Naive B cell (primary cell): ENCODE measurements at regions not wholly inside any gene's neighbourhood (a gene's known extent, or its start where the extent isn't known, plus 50 kb on each side); places are given as distances from the start of the nearest gene placed in this dataset.
"Not testable (repeated sequence)": the region's sequence is repeated elsewhere in the genome, so short reads cannot be mapped to it uniquely, and the experiment has no call there.

Experiments
- ATAC-seq, 2 donors: fragments of 150-1000 bp; cut with Tn5 transposase; 2 replicates each; pipeline ENCODE4 v1.10.0; 2021; ENCODE audit warnings: low read depth in 2 of 2, mild to moderate bottlenecking in 2 of 2, moderate library complexity in 2 of 2
- DNase-seq: peaks from one replicate; pipeline ENCODE4 v3.0.0; 2022
- H3K27ac Mint-ChIP-seq, 6 donors: one replicate each; pipeline ENCODE4 v1.8.0; 2020 to 2022; ENCODE audit warnings: mild to moderate bottlenecking in 6 of 6, mixed read lengths in 6 of 6, moderate library complexity in 5 of 6, inconsistent platforms in 2 of 6
- H3K27me3 Mint-ChIP-seq, 3 donors: one replicate each; pipeline ENCODE4 v1.8.0; 2021 to 2022; ENCODE audit warnings: mixed read lengths in 3 of 3, mild to moderate bottlenecking in 1 of 3
- H3K36me3 Mint-ChIP-seq, 2 donors: one replicate each; pipeline ENCODE4 v1.8.0; 2020 to 2022; ENCODE audit warnings: mixed read lengths in 2 of 2, inconsistent platforms in 1 of 2, mild to moderate bottlenecking in 1 of 2
- H3K4me1 Mint-ChIP-seq, 3 donors: one replicate each; pipeline ENCODE4 v1.8.0; 2020 to 2022; ENCODE audit warnings: mixed read lengths in 3 of 3, inconsistent platforms in 1 of 3, mild to moderate bottlenecking in 1 of 3, moderate library complexity in 1 of 3
- H3K4me3 Mint-ChIP-seq, 8 donors: one replicate each; pipeline ENCODE4 v1.8.0; 2020 to 2022; ENCODE audit warnings: mild to moderate bottlenecking in 8 of 8, mixed read lengths in 8 of 8, moderate library complexity in 8 of 8, inconsistent platforms in 2 of 8
- H3K9me3 Mint-ChIP-seq, 7 donors: one replicate each; pipeline ENCODE4 v1.8.0; 2020 to 2022; ENCODE audit warnings: mixed read lengths in 7 of 7, mild to moderate bottlenecking in 5 of 7, inconsistent platforms in 2 of 7, moderate library complexity in 1 of 7

GRCh38 chr7:66443946-66444345 lies 184.7 kb upstream of the KCTD7 start:
- Mint-ChIP-seq H3K4me1 (peaks cover 0 to 5% (median 0%) of the 10 kb centered on the region in 3 donors), H3K9me3 (no peaks in the 10 kb centered on the region), H3K27ac (no peak overlapping the region), H3K4me3 (no peak overlapping the region), H3K27me3 (no peaks in the 10 kb centered on the region), H3K36me3 (no peaks in the 10 kb centered on the region)
- no peak for DNase-seq
- ATAC-seq: no peak

- DNase-seq, H3K4me3 Mint-ChIP-seq, H3K9me3 Mint-ChIP-seq, H3K27me3 Mint-ChIP-seq, H3K27ac Mint-ChIP-seq, ATAC-seq: not testable (repeated sequence)
- peaks cover 10 to 16% (median 10%) of the 10 kb centered on the region in 3 donors for H3K4me1 Mint-ChIP-seq
- H3K36me3 Mint-ChIP-seq: peaks cover 7 to 11% of the 10 kb centered on the region in 2 donors
These were observed 181.7 kb upstream of the KCTD7 start for GRCh38 chr7:66447007-66447406.

- not testable (repeated sequence) for ATAC-seq
These were observed 177.9 kb upstream of the KCTD7 start for GRCh38 chr7:66450814-66451213.

GRCh38 chr7:66451713-66452112 lies 177.0 kb upstream of the KCTD7 start:
- ATAC-seq: peak; percentile 50 to 52
- Mint-ChIP-seq H3K27ac (peak overlapping the region in 2 of 6 donors; percentile 6 to 90), H3K36me3 (peaks cover 7 to 11% of the 10 kb centered on the region in 2 donors), H3K4me1 (peaks cover 19 to 31% (median 25%) of the 10 kb centered on the region in 3 donors)
- H3K4me3 Mint-ChIP-seq, H3K9me3 Mint-ChIP-seq, DNase-seq, H3K27me3 Mint-ChIP-seq: not testable (repeated sequence)

More at GRCh38 chr7:66450814-66451213, 177.9 kb upstream of the KCTD7 start:
- peaks cover 7 to 11% of the 10 kb centered on the region in 2 donors for H3K36me3 Mint-ChIP-seq
- DNase-seq, H3K4me3 Mint-ChIP-seq, H3K27me3 Mint-ChIP-seq, H3K9me3 Mint-ChIP-seq: not testable (repeated sequence)
- H3K27ac Mint-ChIP-seq: peak overlapping the region in 2 of 6 donors; percentile 19 to 22
- peaks cover 19 to 28% (median 25%) of the 10 kb centered on the region in 3 donors for H3K4me1 Mint-ChIP-seq

GRCh38 chr7:66452165-66452564 lies 176.5 kb upstream of the KCTD7 start:
- H3K27me3 Mint-ChIP-seq: no peaks in the 10 kb centered on the region
- H3K36me3 Mint-ChIP-seq: peaks cover 7 to 11% of the 10 kb centered on the region in 2 donors
- DNase-seq (no peak), ATAC-seq (no peak)
- H3K27ac Mint-ChIP-seq: no peak overlapping the region
- no peaks in the 10 kb centered on the region for H3K9me3 Mint-ChIP-seq
- peaks cover 19 to 34% (median 25%) of the 10 kb centered on the region in 3 donors for H3K4me1 Mint-ChIP-seq
- H3K4me3 Mint-ChIP-seq: no peak overlapping the region

- no peaks in the 10 kb centered on the region for H3K9me3 Mint-ChIP-seq
- peak overlapping the region in 1 of 6 donors; percentile 20 for H3K27ac Mint-ChIP-seq
- ATAC-seq (no peak), DNase-seq (no peak)
- H3K4me3 Mint-ChIP-seq: no peak overlapping the region
- H3K4me1 Mint-ChIP-seq: peaks cover 23 to 44% (median 34%) of the 10 kb centered on the region in 3 donors
- no peaks in the 10 kb centered on the region for H3K27me3 Mint-ChIP-seq
- H3K36me3 Mint-ChIP-seq: peaks cover 7 to 11% of the 10 kb centered on the region in 2 donors
These were observed 175.3 kb upstream of the KCTD7 start for GRCh38 chr7:66453340-66453739.

GRCh38 chr7:66454600-66455225 lies 174.0 kb upstream of the KCTD7 start:
- Mint-ChIP-seq H3K27ac (peak overlapping the region; percentile 29 to 80 (median 40)), H3K4me3 (peak overlapping the region in 4 of 8 donors; percentile 35 to 50 (median 44)), H3K36me3 (peaks cover 4 to 7% of the 10 kb centered on the region in 2 donors), H3K27me3 (no peaks in the 10 kb centered on the region), H3K4me1 (peaks cover 26 to 57% (median 44%) of the 10 kb centered on the region in 3 donors), H3K9me3 (no peaks in the 10 kb centered on the region)
- ATAC-seq (no peak), DNase-seq (no peak)

GRCh38 chr7:66455432-66455831 lies 173.2 kb upstream of the KCTD7 start:
- peak in 1 of 2 donors; percentile 32 for ATAC-seq
- not testable (repeated sequence) for DNase-seq, H3K9me3 Mint-ChIP-seq, H3K36me3 Mint-ChIP-seq, H3K27me3 Mint-ChIP-seq
- H3K4me3 Mint-ChIP-seq: peak overlapping the region in 3 of 8 donors; percentile 31 to 50 (median 35)
- peaks cover 26 to 64% (median 46%) of the 10 kb centered on the region in 3 donors for H3K4me1 Mint-ChIP-seq
- H3K27ac Mint-ChIP-seq: peak overlapping the region in 5 of 6 donors; percentile 32 to 80 (median 42)

GRCh38 chr7:66456431-66456830 lies 172.2 kb upstream of the KCTD7 start:
- H3K27ac Mint-ChIP-seq, H3K36me3 Mint-ChIP-seq, H3K4me3 Mint-ChIP-seq, DNase-seq, ATAC-seq, H3K27me3 Mint-ChIP-seq, H3K9me3 Mint-ChIP-seq: not testable (repeated sequence)
- peaks cover 20 to 60% (median 42%) of the 10 kb centered on the region in 3 donors for H3K4me1 Mint-ChIP-seq

GRCh38 chr7:66458991-66459390 lies 169.7 kb upstream of the KCTD7 start:
- H3K36me3 Mint-ChIP-seq, DNase-seq, H3K27me3 Mint-ChIP-seq: not testable (repeated sequence)
- Mint-ChIP-seq H3K4me3 (peak overlapping the region in 4 of 8 donors; percentile 23 to 66 (median 50)), H3K4me1 (peaks cover 25 to 60% (median 40%) of the 10 kb centered on the region in 3 donors), H3K9me3 (peaks cover 0 to 11% (median 3%) of the 10 kb centered on the region in 7 donors), H3K27ac (peak overlapping the region in 3 of 6 donors; percentile 62 to 89 (median 85))
- ATAC-seq: peak in 1 of 2 donors; percentile 53

GRCh38 chr7:66459783-66460413 lies 168.8 kb upstream of the KCTD7 start:
- peak overlapping the region in 1 of 6 donors; percentile 22 for H3K27ac Mint-ChIP-seq

GRCh38 chr7:66460921-66461361 lies 167.7 kb upstream of the KCTD7 start:
- no peak for ATAC-seq
- H3K36me3 Mint-ChIP-seq: peaks cover 8 to 9% of the 10 kb centered on the region in 2 donors
- DNase-seq: no peak
- H3K4me3 Mint-ChIP-seq: no peak overlapping the region
- peaks cover 0 to 11% (median 3%) of the 10 kb centered on the region in 7 donors for H3K9me3 Mint-ChIP-seq
- H3K27me3 Mint-ChIP-seq: no peaks in the 10 kb centered on the region
- H3K27ac Mint-ChIP-seq: no peak overlapping the region
- H3K4me1 Mint-ChIP-seq: peaks cover 16 to 60% (median 37%) of the 10 kb centered on the region in 3 donors

More at GRCh38 chr7:66459783-66460413, 168.8 kb upstream of the KCTD7 start:
- Mint-ChIP-seq H3K4me1 (peaks cover 20 to 62% (median 43%) of the 10 kb centered on the region in 3 donors), H3K9me3 (peaks cover 0 to 11% (median 3%) of the 10 kb centered on the region in 7 donors)
- ATAC-seq, H3K27me3 Mint-ChIP-seq, DNase-seq, H3K36me3 Mint-ChIP-seq, H3K4me3 Mint-ChIP-seq: not testable (repeated sequence)

GRCh38 chr7:66461397-66461796 lies 167.3 kb upstream of the KCTD7 start:
- H3K27me3 Mint-ChIP-seq: not testable (repeated sequence)

More at GRCh38 chr7:66461397-66461796, 167.3 kb upstream of the KCTD7 start:
- DNase-seq, ATAC-seq, H3K36me3 Mint-ChIP-seq: not testable (repeated sequence)
- H3K4me1 Mint-ChIP-seq: peaks cover 16 to 58% (median 37%) of the 10 kb centered on the region in 3 donors
- peak overlapping the region in 1 of 6 donors; percentile 40 for H3K27ac Mint-ChIP-seq
- peaks cover 0 to 11% (median 3%) of the 10 kb centered on the region in 7 donors for H3K9me3 Mint-ChIP-seq
- H3K4me3 Mint-ChIP-seq: peak overlapping the region in 1 of 8 donors; percentile 51
